Adrenal gland (tissue), 9 donors: ENCODE measurements at regions not wholly inside any gene's neighbourhood (a gene's known extent, or its start where the extent isn't known, plus 50 kb on each side); places are given as distances from the start of the nearest gene placed in this dataset.

Experiments
- DNase-seq, 7 donors: peaks; one replicate each; pipeline ENCODE4 v3.0.0-alpha.2; 2019 to 2020
- H3K27ac ChIP-seq, 5 donors: fragments of 200-600 bp; sonication (generic) in 4 of 5; 1 replicate in 3 of 5; 2 replicates in 2 of 5; pipeline versions ENCODE4 v1.5.1 to v1.8.0; 2016 to 2020; ENCODE audit warnings: mild to moderate bottlenecking in 1 of 5
- H3K27me3 ChIP-seq: fragments of 200-600 bp; 2 replicates; pipeline ENCODE4 v1.8.0; 2021
- H3K36me3 ChIP-seq, 2 donors: fragments of 200-600 bp; replicated peaks in 1 of 2; 1 replicate in 1 of 2; 2 replicates in 1 of 2; pipeline versions ENCODE4 v1.5.1 to v1.8.0; 2018 to 2022
- H3K4me1 ChIP-seq, 2 donors: fragments of 200-600 bp; replicated peaks in 1 of 2; 1 replicate in 1 of 2; 2 replicates in 1 of 2; pipeline versions ENCODE4 v1.5.1 to v1.8.0; 2018 to 2021
- H3K4me3 ChIP-seq, 4 donors: fragments of 200-600 bp; sonication (generic) in 3 of 4; one replicate each; pipeline ENCODE4 v1.5.1; 2016 to 2018
- H3K9me3 ChIP-seq, 3 donors: fragments of 200-600 bp; sonication (generic) in 1 of 3; replicated peaks in 1 of 3; 1 replicate in 2 of 3; 2 replicates in 1 of 3; pipeline versions ENCODE4 v1.5.1 to v1.8.0; 2016 to 2021
- CTCF ChIP-seq, 6 experiments: fragments of 450-650 bp in 4 of 6; fragments of 200-600 bp in 2 of 6; sonication (generic) in 1 of 6; IDR thresholded peaks; 1 replicate in 5 of 6; 2 replicates in 1 of 6; pipeline versions ENCODE4 v1.5.1 to v1.8.0; 2016 to 2021; ENCODE audit warnings: antibody characterized with exemption in 6 of 6, mild to moderate bottlenecking in 2 of 6, moderate library complexity in 1 of 6
- POLR2A ChIP-seq, 2 donors: fragments of 450-650 bp; IDR thresholded peaks; one replicate each; pipeline ENCODE4 v1.6.1; 2017; ENCODE audit warnings: antibody characterized with exemption in 2 of 2, mild to moderate bottlenecking in 2 of 2, moderate library complexity in 1 of 2
- WGBS, 4 donors: extraction: QIAGEN DNeasy Blood & Tissue Kit in 2 of 4; methylation state at CpG; one replicate each; pipeline versions ENCODE4 v1.1.5 to v1.1.7; 2013 to 2017; 5-methylcytosine and 5-hydroxymethylcytosine counted together
- intact Hi-C, 2 donors: fragments of 100-400 bp; cut with DNase I; formaldehyde crosslinking; loops; one replicate each; pipeline versions ENCODE4 v1.14.1 to v1.15.0; 2022 to 2023
- donor health status: healthy with polysubstance abuse.
- donor health status: Bipolar disorder and iron deficiency.
- donor health status: DM: yes; HTN: yes; CAD: no.
- donor health status: DM: no; HTN: no; CAD: no.
- donor health status: DM: no; HTN: no; CAD: no.

- H3K9me3 ChIP-seq, result no peaks in the 10 kb centered on the region
- TF ChIP-seq POLR2A (IDR thresholded peaks at IDR 0.05), result no peak
- TF ChIP-seq CTCF (IDR thresholded peaks at IDR 0.05), result no peak
- WGBS, 4 donors, result 57 to 77% (median 64%) methylated on average over 8 of the region's 8 CpGs
- no peaks in the 10 kb centered on the region for H3K4me1 ChIP-seq
- DNase-seq, result no peak
- no peak overlapping the region for H3K27ac ChIP-seq
- H3K4me3 ChIP-seq, result no peak overlapping the region
- no peaks in the 10 kb centered on the region for H3K36me3 ChIP-seq
- intact Hi-C loops, result no loop called here
- H3K27me3 ChIP-seq, result peaks cover 3% of the 10 kb centered on the region
These were observed 303.3 kb upstream of the TECRL start for GRCh38 chr4:64712590-64712989.

- no peak for DNase-seq
- Histone ChIP-seq H3K27ac (no peak overlapping the region), H3K36me3 (no peaks in the 10 kb centered on the region), H3K27me3 (no peaks in the 10 kb centered on the region), H3K9me3 (no peaks in the 10 kb centered on the region), H3K4me3 (no peak overlapping the region), H3K4me1 (no peaks in the 10 kb centered on the region)
- 69 to 83% (median 78%) methylated on average over 3 of the region's 3 CpGs for WGBS, 4 donors
- intact Hi-C loops, result no loop called here
- TF ChIP-seq POLR2A (IDR thresholded peaks at IDR 0.05), result no peak
- TF ChIP-seq CTCF (IDR thresholded peaks at IDR 0.05), result no peak
These were observed 296.7 kb upstream of the TECRL start for GRCh38 chr4:64705989-64706388.

- Histone ChIP-seq H3K4me3 (no peak overlapping the region), H3K27me3 (no peaks in the 10 kb centered on the region), H3K27ac (no peak overlapping the region), H3K4me1 (no peaks in the 10 kb centered on the region), H3K36me3 (no peaks in the 10 kb centered on the region), H3K9me3 (no peaks in the 10 kb centered on the region)
- intact Hi-C loops, result no loop called here
- no peak for DNase-seq
- no peak for TF ChIP-seq POLR2A (IDR thresholded peaks at IDR 0.05)
- TF ChIP-seq CTCF (IDR thresholded peaks at IDR 0.05), result no peak
- 62 to 77% (median 68%) methylated on average over 2 of the region's 2 CpGs for WGBS, 4 donors
These were observed 288.9 kb upstream of the TECRL start for GRCh38 chr4:64698171-64698570.

GRCh38 chr4:64682946-64683345 is 273.7 kb upstream of the TECRL start:
- no peak for TF ChIP-seq CTCF (IDR thresholded peaks at IDR 0.05)
- no peak for TF ChIP-seq POLR2A (IDR thresholded peaks at IDR 0.05)
- no peaks in the 10 kb centered on the region for H3K4me1 ChIP-seq
- H3K36me3 ChIP-seq, result no peaks in the 10 kb centered on the region
- no peaks in the 10 kb centered on the region for H3K27me3 ChIP-seq
- no peaks in the 10 kb centered on the region for H3K9me3 ChIP-seq
- 75 to 83% (median 78%) methylated on average over 4 of the region's 4 CpGs for WGBS, 4 donors
- H3K4me3 ChIP-seq, result no peak overlapping the region
- intact Hi-C loops, result no loop called here
- no peak for DNase-seq
- no peak overlapping the region for H3K27ac ChIP-seq
